Fibroblast of villous mesenchyme (primary cell): ENCODE measurements at regions not wholly inside any gene's neighbourhood (a gene's known extent, or its start where the extent isn't known, plus 50 kb on each side); places are given as distances from the start of the nearest gene placed in this dataset.
A peak's percentile ranks its signal among the peaks of the same experiment; 100 is the strongest.

Experiments
- DNase-seq: peaks from one replicate; pipeline ENCODE4 v3.0.0-alpha.2; 2010; ENCODE audit warnings: low read depth
- H3K4me3 ChIP-seq: 2 replicates; pipeline ENCODE4 v1.5.1; 2011; ENCODE audit warnings: low read depth, mild to moderate bottlenecking, low read length
- CTCF ChIP-seq: IDR thresholded peaks from 2 replicates; pipeline ENCODE4 v1.5.1; 2012; ENCODE audit warnings: low read depth, mild to moderate bottlenecking, low read length; ENCODE audit not compliant: insufficient read depth

DNA sequence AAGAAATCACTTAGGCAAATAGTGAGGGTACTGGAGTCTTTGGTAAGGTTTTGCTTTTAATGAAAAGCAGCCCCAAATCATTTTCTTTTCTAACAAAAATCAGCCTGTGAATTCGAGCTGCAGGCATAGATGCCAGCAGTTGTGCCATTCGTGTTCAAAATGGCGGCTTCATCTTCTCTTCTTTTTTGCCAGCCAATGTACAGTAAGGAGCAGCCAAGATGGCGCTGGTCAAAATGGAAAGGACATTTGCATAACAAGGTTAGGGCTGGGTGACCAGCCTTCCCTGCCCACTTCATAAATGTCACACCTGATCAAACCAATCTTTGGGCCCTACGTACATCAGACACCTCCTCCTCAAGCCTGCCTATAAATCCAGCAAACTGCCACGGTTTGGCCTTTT is 100.2 kb upstream of the RGS1 start:
- TF ChIP-seq CTCF: no peak
- no peak for DNase-seq
- no peak overlapping the region for H3K4me3 ChIP-seq

DNA sequence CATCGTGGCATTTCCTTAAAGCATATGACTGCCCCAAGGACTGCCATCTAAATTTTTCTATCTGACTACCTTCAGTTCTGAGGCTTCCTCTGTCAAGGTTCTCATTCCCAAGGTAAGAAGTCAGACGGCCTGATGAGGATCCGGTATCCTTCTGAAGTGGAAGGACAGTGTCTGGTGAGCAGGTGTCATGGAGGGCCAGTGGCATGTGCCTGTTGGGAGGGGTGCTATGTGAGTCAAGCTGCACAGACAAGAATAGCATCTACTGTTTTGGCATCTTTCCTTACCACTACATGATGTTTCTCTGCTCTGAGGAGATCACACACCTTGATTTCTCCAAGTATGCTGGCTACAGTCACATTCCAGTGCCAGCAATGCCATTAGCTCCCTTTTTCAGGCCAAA is 99.6 kb upstream of the RGS1 start:
- no peak for TF ChIP-seq CTCF
- H3K4me3 ChIP-seq: no peak overlapping the region
- no peak for DNase-seq

DNA sequence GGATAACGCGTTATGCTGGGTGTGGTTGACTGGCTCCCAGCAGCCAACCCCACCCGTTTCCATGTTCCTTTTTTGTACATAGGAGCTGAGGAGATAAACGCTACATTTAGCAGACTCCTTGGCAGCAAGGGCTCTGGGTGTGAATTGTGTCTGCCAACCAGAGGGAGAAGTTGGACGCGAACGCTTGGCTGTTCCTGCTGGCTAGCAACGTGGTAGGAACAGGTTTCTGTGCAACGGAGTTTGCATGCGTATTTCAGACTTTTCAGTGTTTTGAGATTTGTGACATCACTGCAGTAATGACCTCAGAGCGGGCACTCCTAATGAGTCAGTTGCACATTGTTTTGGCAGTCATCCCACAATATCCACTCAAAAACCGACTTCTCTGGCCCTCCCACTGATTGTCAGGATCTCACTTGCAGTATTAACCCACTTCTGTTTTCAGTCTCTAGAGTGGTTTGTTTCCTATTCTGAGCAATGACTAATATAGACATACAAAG is 98.7 kb upstream of the RGS1 start:
- peak; percentile 30 for DNase-seq
- H3K4me3 ChIP-seq: no peak overlapping the region
- no peak for TF ChIP-seq CTCF

DNA sequence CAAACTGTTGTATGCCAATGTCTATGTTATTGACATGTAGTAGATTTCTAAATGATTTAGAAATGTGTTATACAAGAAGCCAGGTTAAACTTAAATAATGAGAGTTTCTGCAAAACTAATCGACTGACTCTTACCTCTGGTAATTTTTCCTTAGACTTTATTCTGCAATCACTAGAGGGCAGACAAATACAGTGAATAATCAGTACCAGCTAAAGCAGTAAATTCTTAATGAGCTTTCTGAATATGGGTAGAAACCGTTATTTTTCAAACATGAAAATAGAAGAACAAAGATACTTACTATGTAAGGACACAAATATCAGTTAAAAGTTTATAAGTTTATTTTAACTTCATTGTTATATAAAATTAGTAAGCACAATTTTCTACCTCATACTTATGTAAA is 97.9 kb upstream of the RGS1 start:
- TF ChIP-seq CTCF: peak; percentile 52
- DNase-seq: peak; percentile 52
- no peak overlapping the region for H3K4me3 ChIP-seq

DNA sequence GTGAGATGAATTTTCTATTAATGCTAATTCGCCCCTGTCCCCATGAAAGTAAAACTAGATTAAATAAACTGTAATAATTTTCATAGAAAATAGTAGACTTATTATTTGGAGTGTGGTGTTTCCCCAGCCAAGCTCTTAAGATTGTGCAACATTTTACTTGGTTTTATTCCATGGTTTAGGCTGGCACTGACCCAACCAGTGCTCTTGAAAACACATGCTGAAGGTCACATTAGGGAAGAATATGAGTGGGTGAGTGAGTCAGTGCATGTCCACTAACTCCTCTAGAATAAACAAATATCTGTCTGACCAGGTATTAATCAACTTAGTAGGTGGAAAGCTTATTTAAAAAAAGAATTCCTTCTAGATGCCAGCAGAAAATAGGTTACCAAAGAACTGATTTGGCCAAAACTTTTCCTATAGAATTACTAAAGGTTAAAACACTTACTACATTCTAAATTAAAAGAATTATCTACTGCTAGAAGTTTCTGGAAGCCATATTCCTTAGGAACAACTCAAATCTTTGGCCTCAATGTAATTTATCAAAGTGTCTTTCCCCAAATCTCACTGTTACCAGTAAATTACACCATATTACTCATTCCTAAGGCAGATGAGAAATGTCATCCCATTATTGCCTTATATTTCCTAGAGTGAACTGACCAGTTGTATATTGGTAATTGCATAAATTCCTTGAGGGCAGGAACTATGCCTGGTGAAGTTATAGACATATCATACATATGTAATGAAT is 89.7 kb upstream of the RGS1 start:
- no peak for TF ChIP-seq CTCF
- H3K4me3 ChIP-seq: no peak overlapping the region
- DNase-seq: peak; percentile 96

DNA sequence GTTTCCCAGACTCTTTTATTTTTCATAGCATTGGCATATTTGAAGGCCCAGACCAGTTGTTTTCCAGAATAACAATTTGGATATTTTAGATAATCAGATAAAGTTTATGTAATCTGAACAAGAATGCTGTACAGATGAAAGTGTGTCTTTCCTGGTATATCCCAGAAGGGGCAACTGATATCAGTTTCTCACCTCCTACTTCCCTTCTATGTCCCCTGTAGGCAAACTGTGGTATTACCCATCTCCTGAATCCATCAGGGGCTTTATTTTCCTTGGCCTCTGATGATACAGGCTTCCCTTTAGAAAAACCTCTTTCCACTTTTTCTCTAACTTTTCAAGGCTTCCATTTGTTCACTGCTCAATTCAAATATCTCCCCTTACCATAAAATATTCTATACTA is 87.5 kb upstream of the RGS1 start:
- no peak for TF ChIP-seq CTCF
- H3K4me3 ChIP-seq: no peak overlapping the region

GRCh38 chr1:192489047-192489446 is 86.5 kb upstream of the RGS1 start:
- TF ChIP-seq CTCF: no peak
- DNase-seq: peak; percentile 21
- H3K4me3 ChIP-seq: no peak overlapping the region

More for the DNA sequence above, 87.5 kb upstream of the RGS1 start:
- no peak for DNase-seq
